Fibroblast of the aortic adventitia (primary cell): ENCODE measurements at regions not wholly inside any gene's neighbourhood (a gene's known extent, or its start where the extent isn't known, plus 50 kb on each side); places are given as distances from the start of the nearest gene placed in this dataset.

Experiments used
- DNase-seq: peaks from one replicate; pipeline ENCODE4 v3.0.0-alpha.2; 2010; ENCODE audit warnings: low read depth
- H3K4me3 ChIP-seq: 2 replicates; pipeline ENCODE4 v1.5.1; 2011; ENCODE audit warnings: low read depth, mild to moderate bottlenecking, control low read depth, low read length, moderate library complexity
- TF ChIP-seq, protein P1 (sequence below): IDR thresholded peaks from 2 replicates; pipeline ENCODE4 v1.5.1; 2011; ENCODE audit warnings: mild to moderate bottlenecking, low read length, control low read depth, inconsistent platforms; ENCODE audit not compliant: insufficient read depth

GRCh38 chr11:32500001-32500400 lies 64.7 kb upstream of the WT1 start:
- H3K4me3 ChIP-seq: no peak overlapping the region
- DNase-seq: no peak
- TF ChIP-seq, protein P1, sequence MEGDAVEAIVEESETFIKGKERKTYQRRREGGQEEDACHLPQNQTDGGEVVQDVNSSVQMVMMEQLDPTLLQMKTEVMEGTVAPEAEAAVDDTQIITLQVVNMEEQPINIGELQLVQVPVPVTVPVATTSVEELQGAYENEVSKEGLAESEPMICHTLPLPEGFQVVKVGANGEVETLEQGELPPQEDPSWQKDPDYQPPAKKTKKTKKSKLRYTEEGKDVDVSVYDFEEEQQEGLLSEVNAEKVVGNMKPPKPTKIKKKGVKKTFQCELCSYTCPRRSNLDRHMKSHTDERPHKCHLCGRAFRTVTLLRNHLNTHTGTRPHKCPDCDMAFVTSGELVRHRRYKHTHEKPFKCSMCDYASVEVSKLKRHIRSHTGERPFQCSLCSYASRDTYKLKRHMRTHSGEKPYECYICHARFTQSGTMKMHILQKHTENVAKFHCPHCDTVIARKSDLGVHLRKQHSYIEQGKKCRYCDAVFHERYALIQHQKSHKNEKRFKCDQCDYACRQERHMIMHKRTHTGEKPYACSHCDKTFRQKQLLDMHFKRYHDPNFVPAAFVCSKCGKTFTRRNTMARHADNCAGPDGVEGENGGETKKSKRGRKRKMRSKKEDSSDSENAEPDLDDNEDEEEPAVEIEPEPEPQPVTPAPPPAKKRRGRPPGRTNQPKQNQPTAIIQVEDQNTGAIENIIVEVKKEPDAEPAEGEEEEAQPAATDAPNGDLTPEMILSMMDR: no peak

DNA sequence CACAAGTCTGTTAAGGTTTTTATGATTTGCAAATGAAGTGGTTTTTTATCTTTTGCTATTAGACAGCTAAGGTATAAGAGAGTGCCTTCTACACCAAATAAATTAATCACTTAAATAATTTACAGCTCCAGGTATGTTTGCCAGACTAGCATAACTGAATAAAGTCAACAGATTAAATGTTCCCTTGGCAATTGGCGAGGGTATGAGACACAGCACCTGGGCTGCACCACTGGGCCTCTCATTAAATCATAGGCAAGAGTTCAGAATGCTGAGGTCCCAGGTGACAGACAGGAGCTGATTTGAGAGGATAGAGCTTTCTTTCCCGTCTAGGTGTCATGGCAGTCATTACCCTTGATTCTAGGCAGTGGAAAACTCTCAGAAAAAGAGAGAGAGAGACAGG lies 62.6 kb upstream of the WT1 start:
- no peak overlapping the region for H3K4me3 ChIP-seq
- TF ChIP-seq, protein P1: no peak
- DNase-seq: no peak

GRCh38 chr11:32494629-32495028 lies 59.3 kb upstream of the WT1 start:
- H3K4me3 ChIP-seq: no peak overlapping the region
- TF ChIP-seq, protein P1: no peak
- peak; percentile 31 for DNase-seq

- TF ChIP-seq, protein P1: no peak
- H3K4me3 ChIP-seq: no peak overlapping the region
- DNase-seq: no peak
Observed at GRCh38 chr11:32489464-32489863, 54.1 kb upstream of the WT1 start.

DNA sequence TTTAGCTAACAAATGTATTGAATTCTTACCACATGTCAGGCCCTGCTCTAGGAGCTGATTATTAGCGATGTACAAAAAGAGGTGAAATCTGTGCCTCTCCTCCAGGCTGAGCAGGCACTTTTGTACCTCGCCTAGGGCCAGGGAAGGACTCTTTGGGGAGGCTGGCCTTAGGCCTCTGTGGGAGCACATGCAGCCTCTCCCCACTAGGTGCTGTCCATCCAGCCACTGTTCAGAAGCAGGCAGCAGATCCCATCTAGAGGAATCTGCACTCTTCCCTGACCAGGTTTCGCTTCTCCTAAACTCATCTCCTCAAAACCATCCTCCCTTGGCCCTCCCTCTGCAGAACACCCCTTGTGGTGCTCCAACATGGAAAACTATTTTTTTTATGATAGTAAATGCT lies 51.9 kb upstream of the WT1 start:
- DNase-seq: no peak
- TF ChIP-seq, protein P1: no peak
- H3K4me3 ChIP-seq: no peak overlapping the region

- no peak for DNase-seq
- TF ChIP-seq, protein P1: no peak
- H3K4me3 ChIP-seq: no peak overlapping the region
Observed at GRCh38 chr11:32485733-32486132, 50.4 kb upstream of the WT1 start.
